Keratinocyte (primary cell): ENCODE measurements at regions not wholly inside any gene's neighbourhood (a gene's known extent, or its start where the extent isn't known, plus 50 kb on each side); places are given as distances from the start of the nearest gene placed in this dataset.

Source experiments
- DNase-seq: peaks from one replicate; pipeline ENCODE4 v3.0.0-alpha.2; 2011; ENCODE audit warnings: low read depth, missing footprints, low spot score
- FAIRE-seq: peaks from 2 replicates; lab custom pipeline; 2011; peaks lifted over from hg19 to GRCh38; lab: Jason Lieb, UNC
- H2AFZ ChIP-seq: 2 replicates; pipeline ENCODE4 v1.6.0; 2012; ENCODE audit warnings: low read length, control low read depth, inconsistent platforms; ENCODE audit not compliant: control insufficient read depth
- H3K27ac ChIP-seq: 2 replicates; pipeline ENCODE4 v1.5.1; 2011; ENCODE audit warnings: low read length; ENCODE audit not compliant: control insufficient read depth, insufficient read depth
- H3K27me3 ChIP-seq: 3 replicates; pipeline ENCODE4 v1.6.0; 2011; ENCODE audit warnings: low read length; ENCODE audit not compliant: control insufficient read depth, insufficient read depth; ENCODE audit errors: extremely low read depth
- H3K36me3 ChIP-seq, 2 experiments: 2 replicates in 1 of 2; 3 replicates in 1 of 2; pipeline ENCODE4 v1.5.1; 2011; ENCODE audit warnings: low read length in 2 of 2, mild to moderate bottlenecking in 1 of 2; ENCODE audit not compliant: control insufficient read depth in 2 of 2, insufficient read depth in 2 of 2; ENCODE audit errors: extremely low read depth in 1 of 2
- H3K4me1 ChIP-seq: 3 replicates; pipeline ENCODE4 v1.5.1; 2011; ENCODE audit warnings: low read length; ENCODE audit not compliant: control insufficient read depth, insufficient read depth; ENCODE audit errors: extremely low read depth
- H3K4me2 ChIP-seq: 3 replicates; pipeline ENCODE4 v1.6.0; 2011; ENCODE audit warnings: low read depth, low read length; ENCODE audit not compliant: control insufficient read depth, insufficient read depth; ENCODE audit errors: extremely low read depth
- H3K4me3 ChIP-seq, 3 experiments: fragments of 200-600 bp in 1 of 3; sonication (generic) in 1 of 3; 2 replicates in 2 of 3; 3 replicates in 1 of 3; pipeline ENCODE4 v1.5.1; 2011 to 2016; ENCODE audit warnings: low read length in 3 of 3, mild to moderate bottlenecking in 3 of 3, control low read depth in 2 of 3, inconsistent platforms in 1 of 3, low read depth in 1 of 3, mixed read lengths in 1 of 3, mixed run types in 1 of 3, moderate library complexity in 1 of 3; ENCODE audit not compliant: control insufficient read depth in 2 of 3, insufficient read depth in 2 of 3; ENCODE audit errors: extremely low read depth in 1 of 3
- H3K79me2 ChIP-seq: 2 replicates; pipeline ENCODE4 v1.6.0; 2012; ENCODE audit warnings: low read length; ENCODE audit not compliant: control insufficient read depth, insufficient read depth
- H3K9ac ChIP-seq: 3 replicates; pipeline ENCODE4 v1.6.0; 2011; ENCODE audit warnings: low read length; ENCODE audit not compliant: control insufficient read depth, insufficient read depth; ENCODE audit errors: extremely low read depth
- H3K9me1 ChIP-seq: 3 replicates; pipeline ENCODE4 v1.6.0; 2011; ENCODE audit warnings: low read length; ENCODE audit not compliant: control insufficient read depth, insufficient read depth; ENCODE audit errors: extremely low read depth
- H3K9me3 ChIP-seq: 2 replicates; pipeline ENCODE4 v1.5.1; 2012; ENCODE audit warnings: low read depth, low read length; ENCODE audit not compliant: control insufficient read depth
- H4K20me1 ChIP-seq: 3 replicates; pipeline ENCODE4 v1.6.0; 2011; ENCODE audit warnings: low read length; ENCODE audit not compliant: control insufficient read depth, insufficient read depth; ENCODE audit errors: extremely low read depth
- CTCF ChIP-seq, 3 experiments: IDR thresholded peaks in 1 of 3; conservative IDR thresholded peaks in 1 of 3; optimal IDR thresholded peaks in 1 of 3; 2 replicates in 2 of 3; 3 replicates in 1 of 3; pipeline versions ENCODE3 to v1.5.1; 2011; ENCODE audit warnings: low read length in 3 of 3, mild to moderate bottlenecking in 3 of 3, moderate library complexity in 2 of 3, control low read depth in 1 of 3, inconsistent platforms in 1 of 3; ENCODE audit not compliant: insufficient read depth in 2 of 3; ENCODE audit errors: extremely low read depth in 1 of 3
- EZH2 ChIP-seq: IDR thresholded peaks from one replicate; pipeline ENCODE4 v1.6.1; 2012; ENCODE audit warnings: inconsistent platforms, mild to moderate bottlenecking, low read length, moderate library complexity
- dilution Hi-C: fragments of 300-500 bp; cut with MboI; formaldehyde crosslinking; loops from one replicate; pipeline ENCODE4 v1.7.0; 2020; ENCODE audit warnings: low sequenced_read_pairs; ENCODE audit not compliant: extremely low pct_ligation_motif_present

DNA sequence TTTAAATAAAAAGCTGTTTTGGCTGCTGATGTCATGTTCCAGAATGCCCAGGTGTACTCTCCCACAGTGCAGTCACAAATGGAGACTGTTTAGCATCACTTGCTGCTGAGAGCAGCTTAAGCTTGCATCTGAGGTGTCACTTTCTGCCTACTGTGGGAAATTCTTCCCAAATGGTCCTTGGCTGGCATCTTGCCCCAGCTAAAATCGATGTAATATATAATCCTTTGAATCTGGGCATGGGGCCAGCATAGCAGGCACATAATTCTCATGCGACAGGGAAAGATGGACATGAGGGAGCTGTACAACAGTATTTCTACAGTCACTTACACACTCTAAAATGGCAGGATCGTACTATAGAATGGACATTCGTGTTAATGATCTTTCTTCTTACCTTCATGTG is 144.3 kb downstream of the MACIR start:
- Histone ChIP-seq H3K9me1 (no peaks in the 10 kb centered on the region), H3K36me3 (no peaks in the 10 kb centered on the region), H3K9me3 (no peaks in the 10 kb centered on the region), H3K4me2 (no peak overlapping the region), H2AFZ (no peak overlapping the region), H3K27me3 (no peaks in the 10 kb centered on the region), H3K4me3 (no peak overlapping the region), H4K20me1 (no peaks in the 10 kb centered on the region), H3K4me1 (no peaks in the 10 kb centered on the region), H3K27ac (no peak overlapping the region), H3K79me2 (no peaks in the 10 kb centered on the region), H3K9ac (no peak overlapping the region)
- DNase-seq (no peak), FAIRE-seq (no peak)
- TF ChIP-seq EZH2 (no peak), CTCF (optimal IDR thresholded peaks at IDR 0.05 in 1 of 3, IDR thresholded peaks at IDR 0.05 in 1 of 3, conservative IDR thresholded peaks at IDR 0.05 in 1 of 3; ENCODE audit: extremely low read depth in 1 of 3, insufficient read depth in 2 of 3, low read length in 3 of 3) (no peak)
- dilution Hi-C loops: no loop called here

- no peaks in the 10 kb centered on the region for H3K4me1 ChIP-seq
- H3K9me1 ChIP-seq: no peaks in the 10 kb centered on the region
- H4K20me1 ChIP-seq: no peaks in the 10 kb centered on the region
- no peak overlapping the region for H2AFZ ChIP-seq
- no peaks in the 10 kb centered on the region for H3K9me3 ChIP-seq
- dilution Hi-C loops: no loop called here
- no peak overlapping the region for H3K4me3 ChIP-seq
- no peak overlapping the region for H3K27ac ChIP-seq
- H3K79me2 ChIP-seq: no peaks in the 10 kb centered on the region
- H3K9ac ChIP-seq: no peak overlapping the region
- no peak for TF ChIP-seq EZH2
- TF ChIP-seq CTCF (optimal IDR thresholded peaks at IDR 0.05 in 1 of 3, IDR thresholded peaks at IDR 0.05 in 1 of 3, conservative IDR thresholded peaks at IDR 0.05 in 1 of 3; ENCODE audit: extremely low read depth in 1 of 3, insufficient read depth in 2 of 3, low read length in 3 of 3): no peak
- H3K27me3 ChIP-seq: no peaks in the 10 kb centered on the region
- no peak overlapping the region for H3K4me2 ChIP-seq
- DNase-seq (no peak), FAIRE-seq (no peak)
- no peaks in the 10 kb centered on the region for H3K36me3 ChIP-seq
Observed at GRCh38 chr5:103397739-103398581, 139.4 kb downstream of the MACIR start.
